ENCODE measurements at regions not wholly inside any gene's neighbourhood (a gene's known extent, or its start where the extent isn't known, plus 50 kb on each side); places are given as distances from the start of the nearest gene placed in this dataset.

DNA sequence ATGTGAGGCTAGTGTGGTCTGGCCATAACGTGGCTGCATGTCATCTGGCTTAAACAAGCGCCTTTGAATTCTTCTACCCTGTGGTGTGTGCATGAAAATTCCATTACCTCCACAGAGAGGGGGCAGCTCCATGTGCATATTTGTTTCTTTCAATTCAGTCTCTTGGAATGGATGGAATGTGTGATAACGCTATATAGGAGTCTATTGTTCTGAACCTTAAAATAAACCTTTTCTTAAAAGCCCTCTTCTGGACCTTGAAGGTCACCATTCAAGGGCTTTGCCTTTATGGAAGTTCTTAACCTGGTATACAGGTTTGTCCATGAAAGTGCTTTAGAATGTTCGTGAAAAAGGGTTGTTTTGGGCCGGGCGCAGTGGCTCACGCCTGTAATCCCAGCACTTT, 118.2 kb upstream of the ADGRL2 start:
- Histone ChIP-seq H3K79me2 (ENCODE audit: insufficient read depth, low read depth, low read length) (no peaks in the 10 kb centered on the region), H3K4me2 (ENCODE audit: low read length) (no peak overlapping the region), H4K20me1 (ENCODE audit: insufficient read depth, low read length) (no peaks in the 10 kb centered on the region), H3K36me3 (ENCODE audit: insufficient read depth, low read length) (no peaks in the 10 kb centered on the region), H3K27ac (ENCODE audit: low read depth, low read length, poor library complexity, severe bottlenecking) (no peak overlapping the region), H3K4me3 (ENCODE audit: low read depth, low read length, poor library complexity, severe bottlenecking) (no peak overlapping the region), H3K9me3 (ENCODE audit: low read length) (no peaks in the 10 kb centered on the region), H3K4me1 (ENCODE audit: insufficient read depth, low read length, poor library complexity, severe bottlenecking) (no peaks in the 10 kb centered on the region), H3K9me2 (ENCODE audit: insufficient read depth, low read length) (no peaks in the 10 kb centered on the region), H2AFZ (ENCODE audit: low read length) (no peak overlapping the region)
- no peak for TF ChIP-seq EZH2phosphoT487 (IDR thresholded peaks at IDR 0.05; ENCODE audit: borderline replicate concordance, low read depth, low read length)
- no peak for TF ChIP-seq CTCF (conservative IDR thresholded peaks at IDR 0.05; ENCODE audit: low read length)
- POLR2A ChIA-PET = no interaction called here
- no peak for DNase-seq (ENCODE audit: low spot score)
- no TSS peak for BruUV-seq (replicated peaks)
- CTCF ChIA-PET (ENCODE audit: unreplicated experiment) = no interaction called here
- intact Hi-C loops (cut with micrococcal nuclease; ENCODE audit: unreplicated experiment) = no loop called here

GRCh38 chr1:81681601-81682266, 119.0 kb upstream of the ADGRL2 start:
- POLR2A ChIA-PET = interaction anchor here (0.6 kb wide), 1 partner anchor 565 kb away, joined by 8 read pairs; no protein-coding TSS in a partner anchor
- no TSS peak for BruUV-seq (replicated peaks)
- Histone ChIP-seq H3K9me3 (ENCODE audit: low read length) (no peaks in the 10 kb centered on the region), H3K27ac (ENCODE audit: low read depth, low read length, poor library complexity, severe bottlenecking) (no peak overlapping the region), H3K9me2 (ENCODE audit: insufficient read depth, low read length) (no peaks in the 10 kb centered on the region), H3K36me3 (ENCODE audit: insufficient read depth, low read length) (no peaks in the 10 kb centered on the region), H4K20me1 (ENCODE audit: insufficient read depth, low read length) (no peaks in the 10 kb centered on the region), H3K4me1 (ENCODE audit: insufficient read depth, low read length, poor library complexity, severe bottlenecking) (no peaks in the 10 kb centered on the region), H3K4me2 (ENCODE audit: low read length) (no peak overlapping the region), H2AFZ (ENCODE audit: low read length) (no peak overlapping the region), H3K4me3 (ENCODE audit: low read depth, low read length, poor library complexity, severe bottlenecking) (no peak overlapping the region), H3K79me2 (ENCODE audit: insufficient read depth, low read depth, low read length) (no peaks in the 10 kb centered on the region)
- intact Hi-C loops (cut with micrococcal nuclease; ENCODE audit: unreplicated experiment) = no loop called here
- DNase-seq (ENCODE audit: low spot score) = no peak
- CTCF ChIA-PET (ENCODE audit: unreplicated experiment) = no interaction called here
- TF ChIP-seq CTCF (conservative IDR thresholded peaks at IDR 0.05; ENCODE audit: low read length) (no peak), EZH2phosphoT487 (IDR thresholded peaks at IDR 0.05; ENCODE audit: borderline replicate concordance, low read depth, low read length) (no peak)

DNA sequence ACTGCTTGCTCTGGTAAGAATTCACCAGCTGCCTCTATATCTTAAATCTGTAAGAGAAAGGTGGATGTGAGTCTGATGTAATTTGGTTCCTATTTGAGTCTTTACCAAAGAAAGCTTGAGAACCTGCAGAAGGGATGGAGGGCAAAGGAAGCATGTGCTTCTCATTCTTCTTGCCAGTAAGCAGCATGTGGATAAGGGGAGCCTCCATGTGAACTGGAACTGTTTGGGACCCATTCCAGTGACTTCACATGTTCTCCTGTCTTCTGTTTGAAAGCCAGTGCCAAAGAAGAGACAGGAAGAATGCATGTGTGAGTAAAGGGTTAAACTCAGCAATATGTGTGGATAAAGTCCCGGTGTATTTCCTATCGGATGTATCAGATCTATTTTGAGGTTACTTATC, 119.6 kb upstream of the ADGRL2 start:
- Histone ChIP-seq H3K9me3 (ENCODE audit: low read length) (no peaks in the 10 kb centered on the region), H3K36me3 (ENCODE audit: insufficient read depth, low read length) (no peaks in the 10 kb centered on the region), H4K20me1 (ENCODE audit: insufficient read depth, low read length) (no peaks in the 10 kb centered on the region), H2AFZ (ENCODE audit: low read length) (no peak overlapping the region), H3K4me2 (ENCODE audit: low read length) (no peak overlapping the region), H3K27ac (ENCODE audit: low read depth, low read length, poor library complexity, severe bottlenecking) (no peak overlapping the region), H3K4me3 (ENCODE audit: low read depth, low read length, poor library complexity, severe bottlenecking) (no peak overlapping the region), H3K9me2 (ENCODE audit: insufficient read depth, low read length) (no peaks in the 10 kb centered on the region), H3K79me2 (ENCODE audit: insufficient read depth, low read depth, low read length) (no peaks in the 10 kb centered on the region), H3K4me1 (ENCODE audit: insufficient read depth, low read length, poor library complexity, severe bottlenecking) (no peaks in the 10 kb centered on the region)
- TF ChIP-seq CTCF (conservative IDR thresholded peaks at IDR 0.05; ENCODE audit: low read length) (no peak), EZH2phosphoT487 (IDR thresholded peaks at IDR 0.05; ENCODE audit: borderline replicate concordance, low read depth, low read length) (no peak)
- no TSS peak for BruUV-seq (replicated peaks)
- no peak for DNase-seq (ENCODE audit: low spot score)
- ChIA-PET POLR2A (interaction anchor here (0.6 kb wide), 1 partner anchor 565 kb away, joined by 8 read pairs; no protein-coding TSS in a partner anchor), CTCF (ENCODE audit: unreplicated experiment) (no interaction called here)
- intact Hi-C loops (cut with micrococcal nuclease; ENCODE audit: unreplicated experiment) = no loop called here
